ENCODE measurements at regions not wholly inside any gene's neighbourhood (a gene's known extent, or its start where the extent isn't known, plus 50 kb on each side); places are given as distances from the start of the nearest gene placed in this dataset.
"Not testable (repeated sequence)": the region's sequence is repeated elsewhere in the genome, so short reads cannot be mapped to it uniquely, and the experiment has no call there.

DNA sequence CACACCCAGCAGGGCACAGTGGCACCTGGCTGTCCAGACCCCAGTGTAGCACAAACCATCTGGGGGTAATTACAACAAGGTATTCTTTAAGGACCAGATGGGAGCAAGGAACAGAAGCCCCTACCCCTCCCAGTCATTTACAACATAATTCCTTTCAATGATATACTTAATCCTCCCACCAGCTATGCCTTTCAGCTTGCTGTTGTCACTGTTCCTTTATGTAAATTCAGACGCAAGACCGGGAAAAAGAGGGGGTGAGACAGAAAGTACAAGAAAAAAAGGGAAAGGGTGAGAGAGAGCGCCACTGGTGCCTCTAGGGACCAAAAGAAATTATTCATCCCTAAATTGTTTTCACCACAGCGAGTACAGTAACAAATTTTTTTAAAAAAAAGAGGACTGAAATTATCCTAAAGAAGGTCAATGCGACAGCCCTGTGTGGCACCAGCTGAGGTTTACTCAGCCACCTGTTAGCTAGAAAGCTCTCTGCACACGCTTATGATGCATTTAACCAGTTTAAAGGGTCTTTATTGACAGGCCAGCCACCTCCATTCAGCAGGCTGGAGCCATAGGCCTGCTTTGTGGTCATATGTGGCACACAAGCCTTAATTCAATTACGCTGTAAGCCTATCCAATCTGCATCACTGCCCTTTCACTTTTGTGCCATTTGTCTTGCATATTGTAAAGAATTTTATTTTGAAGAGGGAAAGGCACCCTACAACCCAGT is 210.2 kb upstream of the ISL1 start:
- no peak for DNase-seq

DNA sequence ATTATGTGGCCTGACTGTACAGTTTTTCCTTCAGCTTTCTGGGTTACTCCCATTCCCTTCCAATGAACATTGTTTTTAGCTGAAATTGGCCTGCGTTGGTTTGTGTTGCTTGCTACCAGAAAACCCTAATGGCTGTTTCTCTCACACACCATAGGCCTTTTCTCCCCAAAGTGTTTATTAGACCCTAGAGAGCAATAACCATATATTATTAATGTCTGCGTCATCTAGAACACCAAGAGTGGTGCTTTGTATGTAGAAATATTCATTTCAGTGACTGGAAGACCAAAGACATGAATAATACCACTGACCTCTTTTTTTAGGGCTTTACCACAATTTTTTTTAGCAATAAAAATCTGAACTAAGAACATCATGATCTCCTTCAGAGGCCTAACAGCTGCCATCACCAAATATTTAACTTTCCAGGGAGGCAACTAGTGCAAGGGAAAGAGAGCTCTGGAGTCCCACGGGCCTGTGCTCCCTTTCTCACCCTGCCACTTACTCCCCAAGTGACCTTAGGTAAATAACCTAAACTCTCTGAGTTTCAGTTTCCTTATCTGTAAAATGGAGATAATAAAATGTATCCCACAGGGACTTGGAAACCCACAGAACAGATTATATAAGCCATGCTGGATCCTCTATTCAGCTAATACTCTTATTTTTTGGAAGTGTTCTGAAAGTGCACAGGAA is 201.9 kb upstream of the ISL1 start:
- no peak for DNase-seq

DNA sequence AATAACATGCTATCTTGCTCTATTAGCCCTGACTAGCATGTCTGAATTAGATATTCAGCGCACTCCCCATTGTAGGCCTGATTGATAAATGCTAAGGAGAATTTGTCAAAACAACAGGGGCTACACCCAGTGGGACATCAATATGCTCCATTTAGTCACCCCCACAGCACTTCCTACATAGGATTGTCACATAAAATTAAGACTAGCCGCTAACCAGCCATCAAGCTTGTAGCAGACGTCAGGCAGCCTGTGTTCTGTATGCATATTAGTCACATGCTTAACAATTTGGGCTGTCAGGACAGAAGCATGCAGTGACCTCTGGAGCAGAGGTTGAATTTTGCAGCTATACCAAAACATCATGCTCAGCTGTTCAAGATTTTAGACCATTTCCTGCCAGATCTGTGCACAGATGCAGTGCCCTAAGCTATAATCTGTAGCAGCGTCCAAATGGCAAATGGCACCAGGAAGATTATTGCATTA is 197.4 kb upstream of the ISL1 start:
- DNase-seq: no peak

DNA sequence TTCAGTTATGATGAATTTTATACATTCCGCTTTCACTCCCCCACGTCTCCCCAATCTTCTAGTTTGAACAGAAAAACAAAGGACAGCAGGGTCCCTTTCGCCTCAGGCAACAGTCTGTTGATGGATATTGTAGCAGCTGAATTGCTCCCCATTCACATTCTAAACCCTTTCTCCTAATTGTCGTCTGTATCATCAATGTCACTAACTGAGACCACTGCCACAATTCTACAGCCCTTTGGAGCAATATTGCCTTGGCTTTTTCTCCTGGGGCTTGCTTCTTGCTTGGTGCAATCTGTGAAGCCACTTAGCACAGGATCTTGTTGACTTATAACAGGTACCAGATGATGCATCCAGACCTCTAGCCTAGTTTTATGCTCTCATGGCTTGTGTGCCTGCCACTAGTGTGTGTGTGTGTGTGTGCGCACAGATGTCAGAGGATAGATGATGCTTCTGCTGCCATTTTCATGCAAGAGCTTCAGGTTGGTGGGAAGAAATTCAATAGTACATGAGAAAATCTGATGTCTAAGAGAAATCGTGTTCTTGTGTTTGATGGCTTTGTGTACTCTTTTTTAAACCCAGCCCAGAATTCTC is 195.2 kb upstream of the ISL1 start:
- DNase-seq: no peak

DNA sequence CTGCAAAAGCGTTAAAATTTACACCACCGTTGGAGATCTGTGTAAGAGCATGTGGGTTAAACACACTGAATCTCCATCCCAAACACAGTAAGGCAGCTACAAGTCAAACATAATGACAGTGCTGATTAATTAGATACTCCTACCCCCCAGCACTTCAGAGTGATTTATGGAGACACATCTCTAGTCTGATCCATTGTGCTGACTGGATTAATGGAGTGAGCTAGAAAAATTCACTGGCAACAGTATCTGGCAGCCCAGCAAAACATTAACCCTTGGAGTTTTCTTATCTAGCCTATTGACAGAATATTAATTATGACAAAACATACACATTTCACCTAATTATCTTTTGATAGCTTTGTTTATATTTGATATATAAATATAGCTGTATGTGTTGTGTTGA is 188.6 kb upstream of the ISL1 start:
- no peak for DNase-seq

DNA sequence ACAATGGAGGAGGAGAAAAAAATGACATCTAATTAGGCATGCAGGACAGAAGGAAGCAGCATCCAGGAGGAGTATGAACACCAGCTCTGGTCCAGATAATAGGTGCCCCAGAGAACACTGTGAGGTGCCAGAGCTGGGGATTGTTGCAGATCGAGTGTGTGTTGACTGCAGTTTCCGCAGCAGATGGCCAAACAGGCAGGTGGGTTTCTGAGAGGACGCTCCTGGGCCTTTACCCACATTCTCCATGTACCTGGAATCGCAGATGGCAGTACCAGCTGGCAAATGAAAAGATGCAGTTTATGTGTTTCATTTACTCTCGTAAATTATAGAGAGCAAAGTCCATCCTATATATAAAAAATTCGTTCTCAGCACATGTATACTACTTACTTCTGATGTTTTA is 182.2 kb upstream of the ISL1 start:
- no peak for DNase-seq

GRCh38 chr5:51201708-51202107 is 181.5 kb upstream of the ISL1 start:
- no peak for DNase-seq

GRCh38 chr5:51202161-51202560 is 181.1 kb upstream of the ISL1 start:
- no peak for DNase-seq

GRCh38 chr5:51203598-51203997 is 179.7 kb upstream of the ISL1 start:
- DNase-seq: no peak

- no peak for DNase-seq
Observed at GRCh38 chr5:51208296-51208695, 175.0 kb upstream of the ISL1 start.

GRCh38 chr5:51214746-51215145 is 168.5 kb upstream of the ISL1 start:
- DNase-seq: no peak

GRCh38 chr5:51225789-51226742 is 157.2 kb upstream of the ISL1 start:
- no peak for DNase-seq

DNA sequence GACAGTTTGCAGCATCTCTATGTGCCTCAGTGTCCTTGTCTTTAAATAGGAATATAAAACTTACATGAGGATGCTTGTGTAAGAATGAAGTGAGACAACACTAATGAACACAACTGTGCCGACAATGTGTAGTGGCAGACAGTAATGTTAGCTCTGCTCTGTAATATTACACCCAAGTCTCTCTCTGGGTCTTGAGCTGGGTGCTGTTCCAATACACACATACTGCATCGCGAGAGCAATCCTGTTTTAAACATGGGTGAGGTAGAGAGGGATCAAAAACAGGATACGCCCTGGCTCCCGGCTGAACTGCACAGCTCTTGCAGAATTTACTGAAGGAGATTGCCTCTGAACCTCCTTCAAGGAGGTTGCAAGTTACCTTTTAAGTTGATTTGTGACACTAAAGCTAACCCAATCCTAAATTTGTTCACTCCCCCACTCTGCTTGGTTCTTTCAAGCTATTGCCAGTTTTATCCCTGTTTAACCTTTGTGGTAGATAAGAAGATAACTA is 155.2 kb upstream of the ISL1 start:
- DNase-seq: no peak

DNA sequence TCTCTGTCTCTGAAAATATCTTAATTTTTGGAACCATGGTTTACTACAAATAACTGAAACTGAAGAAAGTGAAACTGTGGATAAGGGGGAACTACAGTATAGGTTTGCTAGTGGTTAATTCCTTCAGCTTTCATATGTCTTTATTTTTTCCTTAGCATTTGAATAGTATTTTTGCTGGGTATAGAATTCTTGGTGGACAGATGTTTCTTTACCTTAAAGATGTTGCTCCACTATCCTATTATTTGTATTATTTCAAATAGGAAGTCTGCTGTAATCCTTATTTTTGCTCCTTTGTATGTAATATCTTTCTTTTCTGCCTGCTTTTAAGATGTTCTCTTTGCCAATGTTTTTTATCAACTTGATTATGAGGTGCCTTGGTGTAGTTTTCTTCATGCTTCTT is 152.9 kb upstream of the ISL1 start:
- no peak for DNase-seq

DNA sequence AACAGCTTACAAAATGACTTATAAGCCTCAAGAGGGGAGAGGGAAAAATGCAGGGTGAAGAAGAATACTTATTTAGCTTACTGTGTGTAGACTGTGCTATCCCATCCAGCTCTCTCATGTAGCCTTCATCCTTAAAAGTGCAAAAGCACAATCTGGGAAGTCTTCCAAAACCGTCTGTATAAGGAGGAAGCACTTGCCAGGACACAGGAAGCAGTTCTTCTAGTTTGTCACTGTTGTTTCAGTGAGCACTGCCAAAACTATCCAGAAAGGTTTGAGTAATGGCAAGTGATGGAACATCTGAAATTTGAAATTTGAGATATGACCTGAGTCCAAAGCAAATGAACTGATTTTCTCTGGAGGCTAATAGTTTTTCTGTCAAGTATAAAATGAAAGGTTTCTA is 140.8 kb upstream of the ISL1 start:
- DNase-seq: no peak

DNA sequence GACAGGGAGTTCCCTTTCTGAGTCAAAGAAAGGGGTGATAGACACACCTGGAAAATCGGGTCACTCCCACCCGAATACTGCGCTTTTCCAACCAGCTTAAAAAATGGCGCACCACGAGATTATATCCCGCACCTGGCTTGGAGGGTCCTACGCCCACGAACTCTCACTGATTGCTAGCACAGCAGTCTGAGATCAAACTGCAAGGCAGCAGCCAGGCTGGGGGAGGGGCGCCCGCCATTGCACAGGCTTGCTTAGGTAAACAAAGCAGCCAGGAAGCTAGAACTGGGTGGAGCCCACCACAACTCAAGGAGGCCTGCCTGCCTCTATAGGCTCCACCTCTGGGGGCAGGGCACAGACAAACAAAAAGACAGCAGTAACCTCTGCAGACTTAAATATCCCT is 132.3 kb upstream of the ISL1 start:
- DNase-seq: not testable (repeated sequence)

- no peak for DNase-seq
Observed at GRCh38 chr5:51271261-51271660, 112.0 kb upstream of the ISL1 start.

GRCh38 chr5:51273021-51273420 is 110.2 kb upstream of the ISL1 start:
- DNase-seq: no peak

GRCh38 chr5:51273871-51274270 is 109.4 kb upstream of the ISL1 start:
- no peak for DNase-seq

DNA sequence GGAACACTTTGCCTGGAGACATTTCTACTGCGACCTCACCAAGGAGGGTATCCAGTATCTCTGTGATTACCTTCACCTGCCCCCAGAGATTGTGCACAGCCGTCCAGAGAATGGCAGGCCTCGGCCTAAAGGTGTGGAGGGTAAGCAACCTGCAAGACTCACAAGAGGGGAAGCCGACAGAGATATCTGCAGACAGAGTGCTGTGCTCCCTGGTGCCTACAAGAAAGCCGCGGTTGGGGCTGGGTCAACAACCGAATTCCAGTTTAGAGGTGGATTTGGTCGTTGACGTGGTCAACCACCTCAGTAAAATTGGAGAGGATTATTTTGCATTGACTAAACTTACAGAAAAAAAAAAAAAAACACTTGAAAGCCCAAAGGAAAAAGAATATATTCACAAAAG is 107.8 kb upstream of the ISL1 start:
- DNase-seq: no peak

DNA sequence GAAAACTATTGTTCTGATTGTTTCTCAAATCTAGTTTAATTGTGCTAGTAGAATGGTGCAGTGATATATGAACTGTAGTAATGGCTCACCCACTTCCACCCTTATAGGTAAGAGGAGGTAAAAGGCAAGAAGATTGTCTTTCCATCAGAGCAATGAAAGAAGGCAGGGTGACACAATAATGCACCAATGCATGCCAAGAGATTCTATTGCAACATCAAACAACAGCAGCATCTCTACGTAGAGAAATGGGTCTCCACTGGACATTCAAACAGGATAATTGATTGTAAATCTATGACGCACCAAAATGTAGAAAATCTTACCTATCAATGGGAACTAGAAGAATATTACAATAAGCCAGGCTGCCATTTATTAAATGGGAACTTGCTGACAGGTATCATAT is 107.0 kb upstream of the ISL1 start:
- DNase-seq: no peak

GRCh38 chr5:51278539-51278938 is 104.7 kb upstream of the ISL1 start:
- no peak for DNase-seq

All from activated effector memory CD4-positive, alpha-beta T cell treated with anti-CD3 and anti-CD28 coated beads, Interleukin-2, amount 50 U/mL, for 16 hours (primary cell).